Gastrocnemius medialis (tissue), 4 donors: ENCODE measurements at regions not wholly inside any gene's neighbourhood (a gene's known extent, or its start where the extent isn't known, plus 50 kb on each side); places are given as distances from the start of the nearest gene placed in this dataset.

Source experiments
- ATAC-seq, 2 donors: fragments of 150-250 bp; one replicate each; pipeline ENCODE4 v1.9.1; 2016
- DNase-seq, 2 donors: peaks; one replicate each; pipeline ENCODE4 v3.0.0-alpha.2; 2019
- H3K27ac ChIP-seq, 4 donors: fragments of 200-600 bp; sonication (generic); 1 replicate in 1 of 4; 2 replicates in 3 of 4; pipeline ENCODE4 v1.5.1; 2016 to 2018; ENCODE audit warnings: mild to moderate bottlenecking in 2 of 4, moderate library complexity in 1 of 4
- H3K27me3 ChIP-seq, 3 donors: fragments of 200-600 bp; sonication (generic) in 2 of 3; 1 replicate in 1 of 3; 2 replicates in 2 of 3; pipeline versions ENCODE4 v1.5.1 to v1.6.0; 2016 to 2019; ENCODE audit warnings: mild to moderate bottlenecking in 1 of 3, moderate library complexity in 1 of 3
- H3K36me3 ChIP-seq, 2 donors: fragments of 200-600 bp; sonication (generic) in 1 of 2; one replicate each; pipeline ENCODE4 v1.5.1; 2017 to 2018
- H3K4me1 ChIP-seq, 2 donors: fragments of 200-600 bp; sonication (generic) in 1 of 2; one replicate each; pipeline ENCODE4 v1.5.1; 2016 to 2017; ENCODE audit warnings: mild to moderate bottlenecking in 2 of 2
- H3K4me3 ChIP-seq, 4 donors: fragments of 200-600 bp; sonication (generic) in 3 of 4; 1 replicate in 1 of 4; 2 replicates in 3 of 4; pipeline ENCODE4 v1.5.1; 2016 to 2019; ENCODE audit warnings: mild to moderate bottlenecking in 2 of 4
- H3K9me3 ChIP-seq, 3 donors: fragments of 200-600 bp; sonication (generic) in 2 of 3; 1 replicate in 1 of 3; 2 replicates in 2 of 3; pipeline ENCODE4 v1.5.1; 2016 to 2019
- POLR2A ChIP-seq, 2 donors: fragments of 450-650 bp; IDR thresholded peaks; one replicate each; pipeline ENCODE4 v1.6.1; 2017; ENCODE audit warnings: antibody characterized with exemption in 2 of 2, mild to moderate bottlenecking in 2 of 2, moderate library complexity in 2 of 2
- in situ Hi-C, 4 donors: fragments of 200-750 bp; cut with MboI; loops; one replicate each; pipeline versions ENCODE4 v1.15.0 to v1.8.0; 2017; ENCODE audit warnings: low sequenced_read_pairs in 4 of 4
- intact Hi-C: fragments of 100-400 bp; cut with DNase I; formaldehyde crosslinking; loops from one replicate; pipeline ENCODE4 v1.15.1; 2023; ENCODE audit warnings: low total_unique reads
- TF ChIP-seq, protein P1 (sequence below), 5 experiments: fragments of 450-650 bp in 3 of 5; fragments of 200-600 bp in 2 of 5; sonication (generic) in 2 of 5; IDR thresholded peaks in 4 of 5; conservative IDR thresholded peaks in 1 of 5; 1 replicate in 4 of 5; 2 replicates in 1 of 5; pipeline ENCODE4 v1.5.1; 2016 to 2019; ENCODE audit warnings: antibody characterized with exemption in 5 of 5, mild to moderate bottlenecking in 3 of 5, moderate library complexity in 3 of 5

DNA sequence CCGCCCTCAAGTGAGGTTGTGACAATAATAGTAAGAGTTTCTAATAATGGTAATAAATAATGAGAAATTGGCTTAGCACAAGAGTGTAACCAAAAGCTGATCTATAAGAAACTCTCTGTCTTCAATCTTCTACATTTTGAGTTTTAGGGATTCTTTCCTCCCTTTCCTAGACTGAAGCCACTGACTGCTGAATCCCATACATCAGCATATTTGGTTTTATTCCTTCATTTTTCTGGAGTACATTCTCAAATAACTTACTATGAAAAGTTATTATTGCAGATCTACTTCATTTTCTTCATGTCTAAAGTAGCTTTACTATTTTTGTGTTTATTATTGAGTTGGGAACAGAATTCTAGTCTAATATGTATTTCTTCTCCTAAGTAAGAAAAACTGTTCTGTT, 49.9 kb upstream of the ADAD1 start:
- no peaks in the 10 kb centered on the region for H3K4me1 ChIP-seq
- H3K27me3 ChIP-seq: no peaks in the 10 kb centered on the region
- peaks cover 4 to 15% of the 10 kb centered on the region in 2 donors for H3K36me3 ChIP-seq
- no peaks in the 10 kb centered on the region for H3K9me3 ChIP-seq
- H3K4me3 ChIP-seq: no peak overlapping the region
- intact Hi-C loops: no loop called here
- ATAC-seq: no peak
- no peak for DNase-seq
- TF ChIP-seq POLR2A (IDR thresholded peaks at IDR 0.05): no peak
- TF ChIP-seq, protein P1, sequence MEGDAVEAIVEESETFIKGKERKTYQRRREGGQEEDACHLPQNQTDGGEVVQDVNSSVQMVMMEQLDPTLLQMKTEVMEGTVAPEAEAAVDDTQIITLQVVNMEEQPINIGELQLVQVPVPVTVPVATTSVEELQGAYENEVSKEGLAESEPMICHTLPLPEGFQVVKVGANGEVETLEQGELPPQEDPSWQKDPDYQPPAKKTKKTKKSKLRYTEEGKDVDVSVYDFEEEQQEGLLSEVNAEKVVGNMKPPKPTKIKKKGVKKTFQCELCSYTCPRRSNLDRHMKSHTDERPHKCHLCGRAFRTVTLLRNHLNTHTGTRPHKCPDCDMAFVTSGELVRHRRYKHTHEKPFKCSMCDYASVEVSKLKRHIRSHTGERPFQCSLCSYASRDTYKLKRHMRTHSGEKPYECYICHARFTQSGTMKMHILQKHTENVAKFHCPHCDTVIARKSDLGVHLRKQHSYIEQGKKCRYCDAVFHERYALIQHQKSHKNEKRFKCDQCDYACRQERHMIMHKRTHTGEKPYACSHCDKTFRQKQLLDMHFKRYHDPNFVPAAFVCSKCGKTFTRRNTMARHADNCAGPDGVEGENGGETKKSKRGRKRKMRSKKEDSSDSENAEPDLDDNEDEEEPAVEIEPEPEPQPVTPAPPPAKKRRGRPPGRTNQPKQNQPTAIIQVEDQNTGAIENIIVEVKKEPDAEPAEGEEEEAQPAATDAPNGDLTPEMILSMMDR (IDR thresholded peaks at IDR 0.05 in 4 of 5, conservative IDR thresholded peaks at IDR 0.05 in 1 of 5): no peak
- no peak overlapping the region for H3K27ac ChIP-seq
- in situ Hi-C loops: no loop called here
